ENCODE measurements at regions not wholly inside any gene's neighbourhood (a gene's known extent, or its start where the extent isn't known, plus 50 kb on each side); places are given as distances from the start of the nearest gene placed in this dataset.

DNA sequence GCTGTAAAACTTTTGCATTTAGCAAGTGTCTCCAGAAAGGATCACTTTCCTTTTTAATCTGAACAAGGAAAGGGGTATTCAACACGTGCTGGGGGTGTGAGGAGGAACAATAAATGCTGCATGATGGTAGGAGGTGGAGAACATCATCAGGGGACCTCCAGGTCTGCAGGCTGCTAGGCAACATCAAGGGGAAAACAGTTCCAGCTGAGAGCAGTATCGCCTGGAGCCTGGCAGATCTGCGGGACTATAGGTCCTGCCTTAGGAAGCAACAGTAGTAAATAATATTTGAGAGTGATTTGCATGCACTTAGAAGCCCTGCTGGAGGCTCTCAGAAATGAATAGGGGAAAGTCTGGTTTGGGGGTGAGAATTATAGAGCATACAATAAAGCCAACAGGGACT is 175.6 kb downstream of the SUCLG1 start:
- H3K27ac ChIP-seq, result no peak overlapping the region
- peaks cover 0 to 4% of the 10 kb centered on the region in 2 donors for H3K4me1 ChIP-seq (replicated peaks in 1 of 2)
- ATAC-seq (replicated peaks in 6 of 8), result peak in 7 of 8 experiments; percentile 34 to 89 (median 68)
- 0 to 40% (median 30%) methylated on average over 1 to 3 of the region's 3 CpGs; no CpG with 5 or more reads in 3 of the 10 experiments for WGBS, 10 experiments
- in situ Hi-C loops (cut with MboI; ENCODE audit: low pct_unique_long_range_greater_than_20kb in 2 of 9, low sequenced_read_pairs in 9 of 9, unreplicated experiment in 9 of 9), result no loop called here
- no peak overlapping the region for H3K4me3 ChIP-seq

DNA sequence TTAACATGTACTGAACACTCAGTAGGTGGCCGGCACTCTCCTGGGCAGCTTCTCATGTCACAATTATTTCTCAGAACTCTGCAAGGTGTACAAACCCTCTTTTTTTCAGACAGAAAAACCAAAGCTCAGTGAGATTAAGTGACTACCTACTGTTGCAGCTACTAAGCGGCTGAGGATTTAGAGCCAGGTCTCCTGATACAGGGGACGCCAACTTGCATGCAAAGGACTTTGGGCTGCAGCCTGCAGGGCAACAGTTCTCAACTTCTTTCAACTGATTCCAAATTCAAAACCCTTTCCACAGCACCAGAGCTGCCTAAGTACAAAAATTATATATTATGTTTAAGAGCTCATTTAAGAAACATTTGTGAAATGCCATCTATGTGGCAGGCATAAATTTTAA is 177.6 kb downstream of the SUCLG1 start:
- Histone ChIP-seq H3K27ac (no peak overlapping the region), H3K4me1 (replicated peaks in 1 of 2) (peaks cover 0 to 4% of the 10 kb centered on the region in 2 donors), H3K4me3 (no peak overlapping the region)
- in situ Hi-C loops (cut with MboI; ENCODE audit: low pct_unique_long_range_greater_than_20kb in 2 of 9, low sequenced_read_pairs in 9 of 9, unreplicated experiment in 9 of 9), result no loop called here
- 40 to 100% (median 85%) methylated on average over 1 to 3 of the region's 3 CpGs; no CpG with 5 or more reads in 2 of the 10 experiments for WGBS, 10 experiments
- ATAC-seq (replicated peaks in 6 of 8), result no peak

DNA sequence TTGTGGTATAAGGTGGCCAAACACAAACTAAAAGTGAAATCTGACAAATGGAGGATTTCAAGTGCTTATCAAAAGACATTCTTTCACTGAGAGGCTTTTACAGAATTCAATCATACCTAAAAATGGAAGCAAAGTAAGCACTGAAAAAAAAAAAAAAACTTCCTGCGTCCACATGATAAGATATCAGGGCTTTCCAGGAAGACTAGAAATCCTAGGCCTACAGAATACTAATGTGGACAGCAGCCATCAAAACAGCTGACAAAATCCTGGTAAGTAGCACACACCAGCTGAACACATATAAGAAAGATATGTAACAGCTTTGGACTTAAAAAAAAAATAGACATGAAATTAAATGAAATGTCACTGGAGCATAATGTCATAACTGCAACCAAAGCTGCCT is 178.2 kb downstream of the SUCLG1 start:
- WGBS, 10 experiments, result 40 to 100% (median 82%) methylated on average over 1 of the region's 1 CpG; no CpG with 5 or more reads in 2 of the 10 experiments
- in situ Hi-C loops (cut with MboI; ENCODE audit: low pct_unique_long_range_greater_than_20kb in 2 of 9, low sequenced_read_pairs in 9 of 9, unreplicated experiment in 9 of 9), result no loop called here

DNA sequence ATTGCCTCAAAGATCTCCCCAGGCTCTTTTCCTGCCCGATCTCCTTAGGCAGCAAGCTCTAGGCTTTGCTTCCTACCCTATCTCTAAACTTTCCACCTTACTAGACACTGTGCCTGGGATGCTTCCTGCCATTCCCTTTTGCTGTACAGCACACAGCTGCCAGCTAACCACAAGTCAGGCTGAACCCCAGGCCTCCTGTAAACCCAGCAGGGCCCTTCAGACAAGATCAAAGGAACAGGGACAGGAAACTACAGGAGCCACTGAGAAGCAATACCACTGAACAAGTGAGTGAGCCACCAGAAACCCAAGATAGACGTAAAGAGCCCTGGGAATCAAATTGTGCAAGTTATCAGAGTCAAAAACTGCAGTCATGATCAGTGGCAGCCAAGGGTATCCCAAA is 180.7 kb downstream of the SUCLG1 start:
- no peak for ATAC-seq (replicated peaks in 6 of 8)
- in situ Hi-C loops (cut with MboI; ENCODE audit: low pct_unique_long_range_greater_than_20kb in 2 of 9, low sequenced_read_pairs in 9 of 9, unreplicated experiment in 9 of 9), result no loop called here
- H3K4me1 ChIP-seq (replicated peaks in 1 of 2), result peaks cover 0 to 3% of the 10 kb centered on the region in 2 donors
- WGBS, 10 experiments, result 0 to 80% (median 67%) methylated on average over 1 to 2 of the region's 2 CpGs; no CpG with 5 or more reads in 4 of the 10 experiments
- no peak overlapping the region for H3K27ac ChIP-seq
- no peak overlapping the region for H3K4me3 ChIP-seq

More for the DNA sequence above, 178.2 kb downstream of the SUCLG1 start:
- no peak for ATAC-seq (replicated peaks in 6 of 8)
- Histone ChIP-seq H3K27ac (no peak overlapping the region), H3K4me3 (no peak overlapping the region), H3K4me1 (replicated peaks in 1 of 2) (peaks cover 0 to 4% of the 10 kb centered on the region in 2 donors)

DNA sequence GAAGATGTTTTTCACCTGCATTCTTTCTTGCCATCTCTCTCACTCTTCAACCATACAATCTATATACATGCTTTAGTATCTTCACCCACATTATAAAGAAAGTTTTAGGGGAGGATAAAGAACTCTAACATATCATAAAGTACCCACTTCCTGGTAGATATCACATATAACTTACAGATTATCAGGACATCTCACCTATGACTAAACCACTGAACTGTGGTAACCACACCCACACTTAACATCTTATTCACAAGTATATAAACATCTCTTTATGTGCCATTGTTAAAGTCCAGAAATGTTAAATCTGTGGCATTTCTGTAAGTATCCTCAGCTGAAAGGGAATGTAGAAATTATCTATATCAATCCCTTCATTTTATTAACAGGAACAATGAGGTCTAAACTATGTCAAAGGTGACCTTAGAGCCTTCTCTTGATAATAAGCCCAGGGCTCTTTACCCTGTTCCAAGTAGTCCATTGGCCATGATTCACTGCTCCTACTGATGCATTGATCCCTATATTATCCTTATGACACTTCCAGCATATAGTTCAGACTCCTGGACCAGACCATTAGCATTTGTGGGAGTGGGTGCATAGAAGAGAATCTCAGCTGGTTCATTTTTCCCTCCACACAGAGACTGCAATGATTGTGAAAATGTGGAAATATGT is 182.4 kb downstream of the SUCLG1 start:
- in situ Hi-C loops (cut with MboI; ENCODE audit: low pct_unique_long_range_greater_than_20kb in 2 of 9, low sequenced_read_pairs in 9 of 9, unreplicated experiment in 9 of 9), result no loop called here
- no peaks in the 10 kb centered on the region for H3K4me1 ChIP-seq (replicated peaks in 1 of 2)
- ATAC-seq (replicated peaks in 6 of 8), result peak in 1 of 8 experiments; percentile 57

DNA sequence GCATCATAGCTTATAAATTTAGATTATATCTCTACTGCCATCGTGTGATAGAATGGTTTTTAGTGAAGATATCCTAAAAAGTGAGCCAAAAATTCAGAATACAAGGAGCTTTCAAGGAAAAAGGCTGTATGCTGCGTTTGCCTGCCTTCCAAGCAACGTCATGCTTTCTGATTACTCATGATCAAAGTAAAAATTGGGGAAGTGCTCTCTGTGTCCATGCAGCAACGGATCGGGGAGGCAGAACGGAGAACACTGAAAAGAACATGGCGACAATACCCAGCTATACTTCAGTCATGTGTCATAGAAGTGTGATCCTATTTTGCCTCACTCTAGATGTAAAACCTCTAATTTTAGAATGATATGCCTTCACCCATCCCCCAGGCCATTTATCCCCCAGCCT is 185.7 kb downstream of the SUCLG1 start:
- H3K4me1 ChIP-seq (replicated peaks in 1 of 2), result no peaks in the 10 kb centered on the region
- in situ Hi-C loops (cut with MboI; ENCODE audit: low pct_unique_long_range_greater_than_20kb in 2 of 9, low sequenced_read_pairs in 9 of 9, unreplicated experiment in 9 of 9), result no loop called here
- no peak overlapping the region for H3K27ac ChIP-seq
- no peak overlapping the region for H3K4me3 ChIP-seq
- 9 to 92% (median 75%) methylated on average over 1 to 7 of the region's 7 CpGs; no CpG with 5 or more reads in 3 of the 10 experiments for WGBS, 10 experiments
- ATAC-seq (replicated peaks in 6 of 8), result no peak

More for the DNA sequence above, 182.4 kb downstream of the SUCLG1 start:
- H3K27ac ChIP-seq, result no peak overlapping the region
- no peak overlapping the region for H3K4me3 ChIP-seq

DNA sequence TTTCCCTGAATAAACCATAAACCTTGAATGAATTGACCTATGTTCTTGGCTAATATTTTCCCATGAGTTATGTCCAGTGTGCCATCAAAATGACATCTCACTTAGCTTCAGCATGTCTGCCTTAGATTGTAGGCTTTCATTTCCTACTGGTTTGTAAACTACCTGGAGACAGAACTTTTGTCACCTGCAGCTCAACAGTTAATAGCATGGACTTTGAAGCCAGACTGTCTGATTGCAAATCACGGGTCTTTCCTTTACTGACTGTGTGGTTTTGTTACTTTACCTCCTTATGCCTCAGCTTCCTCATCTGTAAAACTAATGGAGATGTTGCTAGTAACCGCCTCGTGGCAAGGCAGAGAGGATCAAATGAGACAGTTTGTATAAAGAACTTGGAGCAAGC is 187.1 kb downstream of the SUCLG1 start:
- Histone ChIP-seq H3K4me3 (no peak overlapping the region), H3K4me1 (replicated peaks in 1 of 2) (no peaks in the 10 kb centered on the region), H3K27ac (no peak overlapping the region)
- no peak for ATAC-seq (replicated peaks in 6 of 8)
- 17 to 100% (median 80%) methylated on average over 1 to 3 of the region's 3 CpGs; no CpG with 5 or more reads in 2 of the 10 experiments for WGBS, 10 experiments
- in situ Hi-C loops (cut with MboI; ENCODE audit: low pct_unique_long_range_greater_than_20kb in 2 of 9, low sequenced_read_pairs in 9 of 9, unreplicated experiment in 9 of 9), result no loop called here

DNA sequence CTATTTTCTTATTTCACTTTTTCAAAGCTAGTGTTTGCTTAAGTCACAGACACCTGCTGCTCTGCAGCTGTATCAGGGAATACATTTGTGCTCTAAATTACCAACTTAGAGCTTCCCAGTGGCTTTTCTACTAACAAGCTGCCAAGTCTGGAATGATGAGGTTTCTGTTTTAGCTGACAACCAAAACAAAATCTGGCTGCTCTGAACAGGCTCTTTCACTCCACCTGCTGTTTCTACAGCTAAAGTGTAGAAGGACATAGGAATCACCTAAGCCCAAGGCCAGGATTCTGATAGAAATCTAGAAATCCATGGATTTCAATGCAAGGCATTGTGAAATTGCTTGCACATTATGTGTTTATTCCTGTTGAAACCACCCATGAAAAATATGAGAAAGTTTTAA is 201.2 kb downstream of the SUCLG1 start:
- no peak overlapping the region for H3K4me3 ChIP-seq
- H3K4me1 ChIP-seq (replicated peaks in 1 of 2), result no peaks in the 10 kb centered on the region
- ATAC-seq (replicated peaks in 6 of 8), result peak in 2 of 8 experiments; percentile 91 to 92
- in situ Hi-C loops (cut with MboI; ENCODE audit: low pct_unique_long_range_greater_than_20kb in 2 of 9, low sequenced_read_pairs in 9 of 9, unreplicated experiment in 9 of 9), result no loop called here
- no peak overlapping the region for H3K27ac ChIP-seq

DNA sequence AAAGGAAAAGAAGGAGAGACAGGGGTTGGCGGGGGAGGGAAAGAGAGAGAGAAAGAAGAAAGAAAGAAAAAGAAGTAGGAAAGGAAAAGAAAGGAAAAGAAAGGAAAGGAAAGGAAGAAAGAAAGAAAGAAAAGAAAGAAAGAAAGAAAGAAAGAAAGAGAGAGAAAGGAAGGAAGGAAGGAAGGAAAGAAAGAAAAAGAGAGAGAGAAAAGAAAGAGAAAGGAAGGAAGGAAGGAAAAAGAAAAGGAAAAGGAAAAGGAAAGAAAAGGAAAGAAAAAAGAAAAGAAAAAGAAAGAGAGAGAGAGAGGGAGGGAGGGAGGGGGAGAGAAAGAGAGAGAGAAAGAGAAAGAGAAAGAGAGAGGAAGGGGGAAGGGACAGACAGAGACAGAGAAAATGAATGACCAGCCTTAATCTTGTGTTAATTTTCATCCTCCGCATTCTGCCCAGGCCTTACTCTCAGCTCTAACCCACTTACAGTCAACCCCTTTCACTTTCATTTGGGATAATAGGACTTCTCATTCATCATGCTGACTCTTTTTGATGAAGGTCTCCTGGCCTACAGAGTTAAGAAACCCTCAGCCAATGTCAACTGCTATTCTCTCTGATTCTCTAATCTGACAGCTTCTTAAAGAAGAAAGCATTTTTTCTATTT is 207.3 kb downstream of the SUCLG1 start:
- 45 to 100% (median 73%) methylated on average over 1 to 2 of the region's 2 CpGs; no CpG with 5 or more reads in 1 of the 10 experiments for whole genome bisulfite sequencing, 10 experiments
- no peaks in the 10 kb centered on the region for H3K4me1 ChIP-seq (replicated peaks in 1 of 2)
- H3K27ac ChIP-seq, result no peak overlapping the region
- in situ Hi-C loops (cut with MboI; ENCODE audit: low pct_unique_long_range_greater_than_20kb in 2 of 9, low sequenced_read_pairs in 9 of 9, unreplicated experiment in 9 of 9), result no loop called here
- no peak overlapping the region for H3K4me3 ChIP-seq
- peak in 1 of 8 experiments; percentile 38 for ATAC-seq (replicated peaks in 6 of 8)

DNA sequence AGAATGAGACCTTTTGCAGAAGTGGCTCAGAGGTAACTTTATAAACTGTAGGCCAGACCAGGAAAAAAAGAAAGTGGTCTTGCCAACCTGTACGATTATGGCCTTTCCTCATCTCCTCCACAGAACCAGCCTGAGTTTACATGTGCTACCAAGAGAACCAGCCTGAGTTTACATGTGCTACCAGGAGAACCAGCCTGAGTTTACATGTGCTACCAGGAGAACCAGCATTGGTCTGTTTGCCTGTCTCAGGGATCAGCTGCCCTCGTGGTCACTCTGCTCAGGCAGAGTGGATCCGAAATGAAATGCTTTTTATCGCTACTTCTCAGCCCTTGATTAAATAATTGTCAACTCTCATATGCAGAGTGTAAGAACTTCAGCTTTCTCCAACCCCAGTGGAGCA is 209.9 kb downstream of the SUCLG1 start:
- in situ Hi-C loops (cut with MboI; ENCODE audit: low pct_unique_long_range_greater_than_20kb in 2 of 9, low sequenced_read_pairs in 9 of 9, unreplicated experiment in 9 of 9), result no loop called here
- H3K4me3 ChIP-seq, result no peak overlapping the region
- 24 to 90% (median 53%) methylated on average over 1 to 4 of the region's 4 CpGs; no CpG with 5 or more reads in 1 of the 10 experiments for WGBS, 10 experiments
- H3K4me1 ChIP-seq (replicated peaks in 1 of 2), result no peaks in the 10 kb centered on the region
- no peak overlapping the region for H3K27ac ChIP-seq
- ATAC-seq (replicated peaks in 6 of 8), result no peak

DNA sequence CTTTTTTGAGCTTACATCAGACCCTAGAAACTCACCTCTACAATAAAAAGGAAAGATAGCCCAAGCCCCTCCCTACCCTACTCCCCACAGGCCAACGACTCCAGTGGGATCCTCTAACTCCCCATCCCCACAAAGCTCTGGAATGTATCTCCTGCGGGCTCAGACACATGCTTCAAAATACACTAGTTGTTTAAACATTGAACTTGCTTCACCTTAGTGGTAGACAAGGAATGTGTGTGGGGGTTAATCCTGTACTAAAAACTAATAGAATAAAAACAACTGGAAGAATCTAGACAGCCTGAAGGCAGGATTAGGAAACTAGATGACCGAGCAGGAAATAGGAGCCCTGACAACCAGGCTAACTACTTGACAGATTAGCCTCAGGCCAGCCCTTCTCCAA is 211.5 kb downstream of the SUCLG1 start:
- in situ Hi-C loops (cut with MboI; ENCODE audit: low pct_unique_long_range_greater_than_20kb in 2 of 9, low sequenced_read_pairs in 9 of 9, unreplicated experiment in 9 of 9), result no loop called here
- Histone ChIP-seq H3K27ac (no peak overlapping the region), H3K4me3 (no peak overlapping the region), H3K4me1 (replicated peaks in 1 of 2) (no peaks in the 10 kb centered on the region)
- peak in 1 of 8 experiments; percentile 57 for ATAC-seq (replicated peaks in 6 of 8)
- WGBS, 10 experiments, result 0 to 100% (median 63%) methylated on average over 1 to 3 of the region's 3 CpGs; no CpG with 5 or more reads in 4 of the 10 experiments

DNA sequence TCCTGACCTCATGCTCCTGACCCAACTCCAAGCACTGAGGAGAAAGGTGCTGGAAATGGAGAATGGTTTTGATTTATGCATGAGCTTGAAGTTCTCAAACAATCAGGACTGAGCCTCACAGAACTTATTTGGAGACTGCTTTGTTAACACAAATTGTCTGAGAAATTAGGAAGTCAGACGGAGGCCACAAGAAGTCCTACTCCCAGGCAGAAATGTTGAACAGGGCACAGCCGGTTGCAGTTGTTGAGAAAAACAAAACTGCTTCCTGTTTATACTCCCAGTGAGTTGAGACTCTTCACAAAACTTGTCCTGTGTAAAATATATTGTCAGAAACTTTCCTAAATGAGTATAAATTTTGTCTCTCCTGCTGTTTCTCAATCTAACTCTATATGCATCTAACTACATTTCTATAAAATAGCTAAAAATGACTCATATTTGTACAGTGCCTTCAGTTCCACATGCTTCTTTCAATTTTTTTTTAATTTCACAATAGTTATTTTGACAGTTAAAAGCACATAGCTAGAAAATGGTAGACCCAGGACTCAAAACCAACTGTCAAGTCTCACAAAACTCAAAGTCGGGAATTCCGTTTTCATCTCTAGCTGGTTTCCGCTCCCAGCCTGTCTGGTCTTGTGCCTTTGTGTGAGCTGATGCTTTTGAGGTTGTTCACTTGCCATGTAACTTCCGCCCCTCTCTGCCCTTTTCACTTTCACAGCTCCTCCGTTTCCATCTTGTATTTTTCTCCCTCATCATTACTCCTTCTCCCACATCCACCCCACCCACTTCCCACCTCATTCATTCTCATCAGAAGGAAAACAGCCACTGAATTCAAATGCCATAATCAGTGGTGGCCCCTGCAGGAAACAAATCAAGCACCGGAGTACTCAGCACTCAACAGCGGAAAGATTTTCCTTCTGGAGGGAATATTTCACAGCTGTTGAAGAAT is 215.0 kb downstream of the SUCLG1 start:
- H3K4me1 ChIP-seq (replicated peaks in 1 of 2), result no peaks in the 10 kb centered on the region
- no peak overlapping the region for H3K27ac ChIP-seq
- no peak for ATAC-seq (replicated peaks in 6 of 8)
- in situ Hi-C loops (cut with MboI; ENCODE audit: low pct_unique_long_range_greater_than_20kb in 2 of 9, low sequenced_read_pairs in 9 of 9, unreplicated experiment in 9 of 9), result no loop called here
- no peak overlapping the region for H3K4me3 ChIP-seq
- 32 to 100% (median 83%) methylated on average over 1 to 9 of the region's 9 CpGs for WGBS, 10 experiments

DNA sequence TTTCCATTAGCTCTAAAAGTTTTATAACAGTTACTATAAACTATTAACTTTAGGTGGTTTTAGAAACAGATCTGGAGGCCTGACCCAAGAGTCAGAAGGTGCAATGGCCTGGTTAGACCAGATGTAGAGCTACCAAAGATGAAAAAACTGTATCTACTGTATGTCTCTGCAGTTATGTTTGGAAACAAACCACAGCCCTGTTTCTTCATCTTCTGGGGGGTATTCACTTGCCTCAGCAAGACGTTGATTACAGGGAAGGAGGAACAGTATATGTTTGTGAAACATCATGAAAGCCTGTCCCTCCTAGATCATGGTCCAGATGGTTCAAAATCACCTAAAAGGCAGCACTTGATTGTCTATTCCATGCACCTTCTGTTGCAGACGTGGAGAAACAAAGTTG is 220.2 kb downstream of the SUCLG1 start:
- Histone ChIP-seq H3K27ac (no peak overlapping the region), H3K4me3 (no peak overlapping the region), H3K4me1 (replicated peaks in 1 of 2) (peaks cover 0 to 18% of the 10 kb centered on the region in 2 donors)
- no peak for ATAC-seq (replicated peaks in 6 of 8)
- 0 to 40% (median 28%) methylated on average over 1 to 2 of the region's 2 CpGs; no CpG with 5 or more reads in 6 of the 10 experiments for WGBS, 10 experiments
- in situ Hi-C loops (cut with MboI; ENCODE audit: low pct_unique_long_range_greater_than_20kb in 2 of 9, low sequenced_read_pairs in 9 of 9, unreplicated experiment in 9 of 9), result no loop called here

All from motor neuron (in vitro differentiated cells).